CD4-positive, alpha-beta T cell treated with Interleukin-21 for 1 hour (primary cell): ENCODE measurements at regions not wholly inside any gene's neighbourhood (a gene's known extent, or its start where the extent isn't known, plus 50 kb on each side); places are given as distances from the start of the nearest gene placed in this dataset.

Experiments
- DNase-seq: peaks from one replicate; pipeline ENCODE4 v3.0.0-alpha.2; 2020

DNA sequence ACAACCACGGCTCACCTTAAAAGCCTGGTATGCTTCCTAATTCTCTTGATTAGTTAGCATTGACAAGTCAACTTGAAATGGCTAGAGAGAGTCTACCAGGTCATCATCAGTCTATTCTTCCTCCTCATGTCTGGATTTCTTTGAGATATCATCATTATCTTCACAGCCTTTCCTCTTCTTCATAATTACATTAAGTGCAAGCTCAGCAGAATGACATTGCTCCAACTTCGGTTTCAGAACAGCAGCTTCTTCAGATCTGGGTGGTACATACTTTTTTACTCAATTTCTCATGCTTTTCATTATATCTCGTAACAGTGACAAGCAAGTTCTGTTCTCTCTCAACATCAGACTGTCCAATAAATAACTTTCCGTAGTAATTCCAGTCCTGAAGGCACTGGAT, 337.5 kb upstream of the TENM3 start:
- DNase-seq = no peak

DNA sequence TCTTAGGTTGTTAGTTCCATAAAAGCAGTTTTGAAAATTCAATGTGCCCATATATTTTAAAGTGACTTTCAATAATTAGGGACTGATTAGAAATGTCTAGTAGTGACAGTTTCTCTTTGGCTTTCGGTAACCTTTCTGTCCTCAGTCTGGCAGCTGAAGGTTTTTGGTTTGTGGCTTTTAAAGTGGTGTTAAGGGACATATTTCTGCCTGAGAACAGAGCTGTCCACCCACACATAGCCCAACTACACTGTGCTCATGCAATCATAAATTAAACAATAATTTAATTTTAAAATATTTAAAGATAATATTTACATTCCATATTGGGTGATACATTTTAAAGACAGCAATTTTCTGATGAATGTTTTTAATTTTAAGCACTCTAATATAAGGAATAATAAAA, 335.0 kb upstream of the TENM3 start:
- no peak for DNase-seq

GRCh38 chr4:181909368-181909767, 333.8 kb upstream of the TENM3 start:
- DNase-seq = no peak

DNA sequence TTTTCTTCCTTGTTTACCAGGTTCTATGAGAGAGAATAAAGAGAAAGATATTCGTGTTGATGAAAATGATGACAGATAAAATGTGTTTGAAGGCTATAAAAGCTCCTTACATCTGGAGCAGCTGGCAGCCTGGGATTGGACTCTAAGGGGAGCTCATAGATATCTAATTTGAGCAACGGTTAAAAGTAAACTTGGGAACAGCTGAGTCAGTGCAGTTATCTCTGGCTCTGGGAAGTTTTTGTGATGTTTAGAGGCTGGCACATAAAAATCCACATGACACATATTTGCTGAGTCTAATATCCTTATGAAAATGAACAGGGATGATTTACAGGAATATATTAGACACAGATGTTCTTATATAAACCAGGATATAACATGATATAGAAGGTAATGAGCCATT, 331.8 kb upstream of the TENM3 start:
- DNase-seq = no peak

DNA sequence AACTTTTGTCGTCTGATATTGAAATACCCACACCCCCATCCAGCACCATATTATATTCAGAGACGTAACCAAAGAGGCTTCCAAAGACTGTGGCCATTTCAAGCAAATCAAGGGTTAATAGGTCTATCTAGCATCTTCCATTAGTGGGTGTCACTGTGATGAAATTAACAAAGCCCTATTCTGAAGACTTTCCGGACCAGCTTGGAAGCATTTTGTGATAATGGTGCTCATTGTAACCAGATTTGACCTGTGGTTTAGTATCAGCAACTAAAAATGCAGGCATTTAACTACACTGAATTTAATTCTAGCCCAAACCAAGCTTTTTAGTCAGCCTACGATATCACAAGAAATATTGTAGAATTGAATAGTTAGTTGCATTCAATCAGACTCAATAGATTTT, 309.7 kb upstream of the TENM3 start:
- DNase-seq = no peak

DNA sequence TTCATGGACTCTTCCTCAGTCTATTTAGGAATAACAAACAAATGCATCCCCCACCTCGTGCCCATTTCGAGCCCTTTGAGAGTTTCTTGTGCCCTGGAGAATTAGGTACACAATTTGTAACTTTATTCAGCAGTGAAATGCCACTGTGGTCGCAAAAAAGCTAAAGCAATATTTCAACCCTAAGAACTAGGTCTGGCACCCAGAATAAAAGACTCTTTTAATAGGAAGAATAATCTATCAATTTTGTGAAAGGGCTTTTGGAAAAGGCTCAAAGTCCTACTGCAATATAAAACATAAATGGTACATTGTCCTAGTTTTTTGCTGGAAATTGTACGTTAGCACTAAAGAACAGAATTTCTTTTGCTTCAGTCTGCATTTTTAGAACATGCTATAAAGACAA, 304.6 kb upstream of the TENM3 start:
- DNase-seq = no peak

- no peak for DNase-seq
These were observed 303.8 kb upstream of the TENM3 start for GRCh38 chr4:181939199-181939945.

DNA sequence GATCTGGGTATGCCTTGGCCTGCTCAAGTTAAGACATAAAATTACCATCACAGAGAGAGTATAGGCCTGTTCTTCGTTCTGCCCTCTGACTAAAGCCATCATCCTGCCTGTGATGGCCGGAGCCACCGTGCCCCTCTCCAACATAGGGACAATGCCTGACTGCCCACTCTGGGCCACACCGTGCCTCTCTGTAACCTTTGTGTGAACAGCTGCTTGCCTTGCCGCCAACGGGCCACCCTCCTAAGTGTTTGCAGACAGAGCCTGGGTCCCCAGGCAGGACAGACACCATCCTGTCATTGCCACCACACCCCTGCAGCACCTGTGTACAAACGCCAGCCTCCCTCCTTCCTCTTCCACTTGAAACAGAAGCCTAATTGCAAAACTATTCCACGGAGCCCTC, 298.7 kb upstream of the TENM3 start:
- no peak for DNase-seq

- DNase-seq = no peak
These were observed 296.3 kb upstream of the TENM3 start for GRCh38 chr4:181946902-181947301.

GRCh38 chr4:181948839-181949382, 294.3 kb upstream of the TENM3 start:
- DNase-seq = no peak

DNA sequence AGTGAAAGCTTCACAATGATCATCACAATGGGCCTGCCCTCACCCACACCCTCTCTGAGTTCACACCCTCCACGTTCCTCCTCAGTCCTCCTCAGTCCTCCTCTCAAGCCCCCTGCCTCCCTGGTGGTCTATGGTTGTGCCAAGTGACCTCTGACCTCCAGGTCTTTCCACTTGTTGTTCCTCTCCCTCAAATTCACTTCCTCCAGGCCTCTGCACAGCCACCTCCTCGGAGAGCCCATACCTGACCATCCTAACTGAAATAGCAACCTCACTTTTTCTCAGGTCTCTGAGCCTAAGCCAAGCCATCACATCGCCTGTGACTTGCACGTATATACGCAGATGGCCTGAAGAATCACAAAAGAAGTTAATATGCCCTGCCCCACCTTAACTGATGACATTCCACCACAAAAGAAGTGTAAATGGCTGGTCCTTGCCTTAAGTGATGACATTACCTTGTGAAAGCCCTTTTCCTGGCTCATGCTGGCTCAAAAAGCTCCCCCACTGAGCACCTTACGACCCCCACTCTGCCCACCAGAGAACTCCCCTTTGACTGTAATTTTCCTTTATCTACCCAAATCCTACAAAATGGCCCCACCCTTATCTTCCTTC, 293.4 kb upstream of the TENM3 start:
- DNase-seq = no peak

DNA sequence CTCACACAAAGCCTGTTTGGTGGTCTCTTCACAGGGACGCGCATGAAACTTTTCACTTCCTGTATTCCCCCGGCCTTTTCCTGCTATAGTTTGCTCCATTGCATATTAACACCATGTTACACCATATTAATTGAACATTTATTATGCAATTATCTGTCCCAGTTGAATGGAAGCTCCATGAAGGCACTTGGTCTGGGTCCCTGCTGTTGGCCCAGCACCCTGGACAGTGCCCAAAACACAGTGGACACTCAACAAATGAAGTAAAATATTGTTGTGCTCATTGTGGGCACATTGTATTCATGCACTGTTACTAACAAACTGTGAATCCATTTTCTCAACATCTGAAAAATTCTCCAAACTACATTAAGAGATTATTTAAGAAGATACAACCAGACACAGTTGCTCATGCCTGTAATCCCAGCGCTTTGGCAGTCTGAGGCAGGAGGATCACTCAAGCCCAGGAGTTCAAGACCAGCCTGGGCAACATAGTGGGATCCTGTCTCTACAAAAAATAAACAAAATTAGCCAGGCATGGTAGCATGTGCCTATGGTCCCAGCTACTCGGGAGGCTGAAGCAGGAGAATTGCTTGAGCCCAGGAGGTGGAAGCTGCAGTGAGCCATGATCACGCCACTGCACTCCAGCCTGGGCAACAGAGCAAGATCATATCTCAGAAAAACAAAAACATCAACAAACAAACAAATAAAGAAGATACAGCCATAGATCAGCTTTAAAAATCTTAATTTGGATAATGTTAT, 292.7 kb upstream of the TENM3 start:
- no peak for DNase-seq

DNA sequence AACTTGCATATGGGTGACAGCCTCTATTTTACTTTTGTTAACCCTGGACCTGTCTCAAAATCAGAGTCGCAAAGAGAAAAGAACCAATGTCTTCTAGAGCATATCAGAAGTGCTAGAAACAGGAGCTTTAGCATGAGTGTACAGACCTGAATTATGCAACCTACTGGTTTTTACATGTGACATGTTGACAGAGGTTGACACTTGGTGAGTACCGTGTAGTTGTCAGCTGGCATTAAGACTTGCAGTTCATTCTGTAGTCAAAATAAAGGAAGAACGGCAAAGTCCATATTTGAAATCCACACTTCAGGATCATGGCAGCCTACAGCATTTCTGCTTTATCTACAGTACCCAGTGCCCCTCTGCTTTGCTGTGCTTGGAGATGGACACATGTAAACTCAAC, 291.9 kb upstream of the TENM3 start:
- DNase-seq = no peak

- no peak for DNase-seq
These were observed 290.7 kb upstream of the TENM3 start for GRCh38 chr4:181952478-181952877.

- no peak for DNase-seq
These were observed 286.7 kb upstream of the TENM3 start for GRCh38 chr4:181956512-181956911.

DNA sequence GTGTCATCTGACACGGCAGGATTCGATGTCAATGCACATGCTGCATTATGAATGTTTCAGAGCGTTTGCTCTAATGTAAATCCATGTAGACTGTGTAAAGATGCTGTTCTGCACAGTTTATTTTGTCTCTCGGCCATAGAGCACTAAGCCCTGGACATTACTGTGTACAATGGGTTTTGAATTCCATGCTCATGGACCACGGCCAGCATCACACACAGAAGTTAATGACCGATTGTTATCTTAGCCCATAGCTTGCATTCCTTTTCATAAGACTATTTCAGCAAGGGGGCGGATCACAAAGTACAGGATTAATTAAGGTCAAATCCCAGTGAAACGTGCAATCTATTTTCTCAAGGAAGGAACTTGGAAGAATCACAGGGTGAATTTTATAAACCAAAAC, 286.1 kb upstream of the TENM3 start:
- DNase-seq = no peak

- no peak for DNase-seq
These were observed 284.8 kb upstream of the TENM3 start for GRCh38 chr4:181958446-181958845.

- no peak for DNase-seq
These were observed 284.1 kb upstream of the TENM3 start for GRCh38 chr4:181959121-181959520.

DNA sequence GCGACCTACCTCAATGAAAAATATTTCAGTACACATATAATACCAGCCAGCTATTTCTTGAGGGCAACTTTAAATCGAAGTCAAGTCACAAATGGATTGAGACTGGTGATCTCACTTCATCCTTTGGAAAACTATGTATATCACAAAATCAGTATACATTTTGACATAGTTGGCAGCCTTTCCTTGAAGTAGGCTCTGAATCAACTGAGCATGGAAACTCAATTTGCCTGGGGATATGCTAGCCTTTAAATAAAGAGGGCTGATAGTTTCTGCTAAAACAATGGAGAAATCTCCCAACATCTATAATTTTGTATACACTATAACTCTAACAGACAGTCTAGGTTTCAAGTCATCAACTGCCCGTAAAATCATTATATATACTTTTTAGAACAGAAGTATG, 282.8 kb upstream of the TENM3 start:
- no peak for DNase-seq

DNA sequence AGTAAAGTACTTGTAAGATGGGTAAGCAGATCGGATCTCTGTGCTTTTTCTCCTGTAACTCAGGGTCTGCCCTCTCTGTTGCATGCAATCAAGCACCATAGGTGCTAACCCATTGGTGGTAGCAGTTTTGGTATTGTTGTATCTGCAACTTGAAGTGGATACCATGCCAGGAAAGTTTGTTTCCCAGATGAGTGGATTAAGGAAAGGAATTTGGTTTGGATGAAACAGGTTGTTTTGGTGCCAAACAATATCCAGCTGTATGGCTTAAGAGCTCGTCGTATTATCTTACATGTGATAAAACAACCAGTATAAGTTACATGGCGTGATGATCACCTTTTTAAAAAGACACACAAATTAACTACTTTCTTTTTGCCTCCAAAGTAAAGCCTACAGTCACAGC, 280.9 kb upstream of the TENM3 start:
- DNase-seq = no peak

- no peak for DNase-seq
These were observed 278.5 kb upstream of the TENM3 start for GRCh38 chr4:181964731-181965130.

DNA sequence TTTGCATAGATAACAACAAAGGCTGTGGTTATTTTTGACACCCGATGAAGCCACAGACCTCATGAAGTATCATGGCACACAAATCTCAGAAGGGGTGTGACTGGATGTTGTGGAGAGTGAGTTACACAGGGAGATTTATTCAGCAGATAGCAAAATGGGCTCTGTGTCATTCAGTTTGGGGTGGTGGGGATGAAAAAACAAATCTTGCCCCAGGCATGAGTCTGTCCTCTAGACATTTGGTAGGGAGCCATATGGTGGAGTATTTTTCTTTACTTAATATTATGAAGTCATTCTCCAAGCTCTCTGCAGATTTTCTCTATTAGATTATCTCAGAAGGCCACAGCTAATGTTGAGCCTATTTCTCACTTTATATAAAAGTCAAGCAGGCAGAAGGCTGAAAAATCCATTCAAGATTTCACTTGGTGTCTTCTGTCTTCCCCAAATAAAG, 277.1 kb upstream of the TENM3 start:
- no peak for DNase-seq

DNA sequence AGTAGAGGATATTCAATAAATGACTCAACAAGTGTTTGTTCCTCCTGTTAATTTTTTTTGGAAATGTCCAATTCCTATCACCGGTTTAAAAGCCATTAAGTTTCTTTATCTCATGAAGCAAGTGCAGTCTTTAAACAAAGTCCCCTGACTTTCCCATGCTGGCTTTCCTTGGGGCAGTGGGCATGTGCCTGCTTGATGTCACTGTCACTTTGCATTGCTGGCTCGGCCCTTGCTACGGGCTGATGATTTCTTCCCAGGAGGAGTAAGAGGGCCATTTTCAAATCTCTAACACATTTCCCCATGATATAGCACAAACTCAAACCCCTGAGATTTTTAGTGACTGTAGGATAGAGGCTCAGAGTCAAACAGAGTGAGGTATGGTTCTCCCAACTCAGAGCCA, 275.8 kb upstream of the TENM3 start:
- DNase-seq = no peak

DNA sequence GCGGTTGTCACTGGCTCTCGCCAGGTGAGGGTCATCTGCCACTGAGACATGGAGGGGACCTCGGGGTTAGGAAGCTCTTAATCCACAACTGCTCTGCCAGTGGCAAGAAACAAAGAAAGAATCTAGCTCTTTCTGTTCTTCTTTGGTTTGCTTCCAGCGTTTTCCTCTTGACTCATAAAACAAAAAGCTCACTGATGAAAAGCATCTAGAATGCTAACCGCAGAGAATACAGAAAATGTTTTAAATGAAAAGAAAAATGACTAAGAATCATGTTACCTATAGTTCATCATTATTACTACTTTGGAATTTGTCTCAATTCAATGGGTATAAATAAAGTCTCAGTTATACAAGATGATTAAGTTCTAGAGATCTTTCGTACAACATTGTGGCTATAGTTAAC, 274.8 kb upstream of the TENM3 start:
- DNase-seq = no peak
